Common myeloid progenitor, CD34-positive (primary cell): ENCODE measurements at regions not wholly inside any gene's neighbourhood (a gene's known extent, or its start where the extent isn't known, plus 50 kb on each side); places are given as distances from the start of the nearest gene placed in this dataset.

Experiments used
- CTCF ChIA-PET: fragments of 350-600 bp; sonication (Branson Sonifier 250); formaldehyde crosslinking; loops from one replicate; lab custom pipeline; 2021; ENCODE audit warnings: antibody characterized with exemption; lab: Charles Lee
- POLR2A ChIA-PET: fragments of 350-600 bp; sonication (Branson Sonifier 250); formaldehyde crosslinking; loops from one replicate; lab custom pipeline; 2021; ENCODE audit warnings: antibody characterized with exemption; lab: Charles Lee
- DNase-seq, 3 donors: peaks; one replicate each; pipeline versions ENCODE4 v3.0.0 to v3.0.0-alpha.2; 2013
- H3K27ac ChIP-seq, 2 experiments: 1 replicate in 1 of 2; 2 replicates in 1 of 2; pipeline ENCODE4 v1.7.0; 2013; ENCODE audit warnings: inconsistent platforms in 2 of 2, low read length in 2 of 2, mild to moderate bottlenecking in 2 of 2, low read depth in 1 of 2, moderate library complexity in 1 of 2; ENCODE audit not compliant: severe bottlenecking in 2 of 2, insufficient read depth in 1 of 2, poor library complexity in 1 of 2
- H3K27me3 ChIP-seq, 5 experiments: replicated peaks in 2 of 5; 1 replicate in 3 of 5; 2 replicates in 2 of 5; pipeline versions ENCODE4 v1.6.1 to v1.7.0; 2013; ENCODE audit warnings: low read length in 4 of 5, mild to moderate bottlenecking in 2 of 5, moderate library complexity in 2 of 5, inconsistent platforms in 1 of 5; ENCODE audit not compliant: insufficient read depth in 5 of 5, control insufficient read depth in 4 of 5
- H3K36me3 ChIP-seq, 4 experiments: 1 replicate in 2 of 4; 2 replicates in 2 of 4; pipeline versions ENCODE4 v1.6.1 to v1.7.0; 2013; ENCODE audit warnings: low read length in 3 of 4, control low read depth in 1 of 4, mild to moderate bottlenecking in 1 of 4; ENCODE audit not compliant: control insufficient read depth in 4 of 4, insufficient read depth in 4 of 4
- H3K4me1 ChIP-seq, 4 experiments: 1 replicate in 3 of 4; 2 replicates in 1 of 4; pipeline versions ENCODE4 v1.6.1 to v1.7.1; 2013; ENCODE audit warnings: low read length in 3 of 4, mild to moderate bottlenecking in 3 of 4, control low read depth in 1 of 4, inconsistent platforms in 1 of 4, moderate library complexity in 1 of 4; ENCODE audit not compliant: control insufficient read depth in 4 of 4, insufficient read depth in 4 of 4; ENCODE audit errors: control extremely low read depth in 1 of 4
- H3K4me3 ChIP-seq, 7 experiments: 1 replicate in 4 of 7; 2 replicates in 3 of 7; pipeline versions ENCODE4 v1.5.1 to v1.7.0; 2013; ENCODE audit warnings: mild to moderate bottlenecking in 7 of 7, low read length in 6 of 7, moderate library complexity in 6 of 7, inconsistent platforms in 2 of 7, low read depth in 2 of 7, control low read depth in 1 of 7; ENCODE audit not compliant: insufficient read depth in 4 of 7, control insufficient read depth in 1 of 7; ENCODE audit errors: extremely low read depth in 1 of 7
- H3K9me3 ChIP-seq, 5 experiments: 1 replicate in 4 of 5; 2 replicates in 1 of 5; pipeline versions ENCODE4 v1.6.1 to v1.7.1; 2013; ENCODE audit warnings: low read length in 4 of 5, mild to moderate bottlenecking in 2 of 5, inconsistent platforms in 1 of 5, low read depth in 1 of 5, moderate library complexity in 1 of 5; ENCODE audit not compliant: control insufficient read depth in 4 of 5, insufficient read depth in 2 of 5; ENCODE audit errors: control extremely low read depth in 1 of 5
- WGBS: methylation state at CpG from one replicate; pipeline ENCODE4 v1.1.5; 2013; ENCODE audit not compliant: insufficient coverage; 5-methylcytosine and 5-hydroxymethylcytosine counted together

GRCh38 chr10:78362406-78363022 lies 328.9 kb downstream of the RPS24 start:
- POLR2A ChIA-PET: interaction anchor here (1.1 kb wide), 1 partner anchor 35 kb away, joined by 3 read pairs; no protein-coding TSS in a partner anchor
- Histone ChIP-seq H3K27me3 (peaks cover 0 to 4% (median 0%) of the 10 kb centered on the region in 5 experiments), H3K4me1 (peaks cover 2 to 25% (median 18%) of the 10 kb centered on the region in 4 experiments), H3K9me3 (no peaks in the 10 kb centered on the region), H3K4me3 (peak overlapping the region in 2 of 7 experiments; percentile 10 to 44), H3K36me3 (no peaks in the 10 kb centered on the region), H3K27ac (no peak overlapping the region)
- peak; percentile 37 to 83 (median 75) for DNase-seq
- 38% methylated on average over 8 of the region's 10 CpGs for WGBS
- CTCF ChIA-PET: interaction anchor here (0.9 to 1.5 kb wide), 4 partner anchors 9 to 37 kb away, joined by 3 to 4 read pairs (median 4); no protein-coding TSS in a partner anchor

GRCh38 chr10:78363190-78363589 lies 329.5 kb downstream of the RPS24 start:
- Histone ChIP-seq H3K36me3 (no peaks in the 10 kb centered on the region), H3K4me1 (peaks cover 2 to 25% (median 18%) of the 10 kb centered on the region in 4 experiments), H3K27me3 (peaks cover 0 to 4% (median 0%) of the 10 kb centered on the region in 5 experiments), H3K9me3 (no peaks in the 10 kb centered on the region), H3K27ac (no peak overlapping the region), H3K4me3 (no peak overlapping the region)
- POLR2A ChIA-PET: no interaction called here
- DNase-seq: no peak
- CTCF ChIA-PET: interaction anchor here (0.9 to 1.5 kb wide), 3 partner anchors 9 to 36 kb away, joined by 3 to 4 read pairs (median 3); no protein-coding TSS in a partner anchor
- 100% methylated on average over 3 of the region's 4 CpGs for WGBS

GRCh38 chr10:78365694-78366093 lies 332.0 kb downstream of the RPS24 start:
- CTCF ChIA-PET: no interaction called here
- WGBS: 100% methylated on average over 3 of the region's 4 CpGs
- no peak for DNase-seq

GRCh38 chr10:78366663-78367411 lies 333.2 kb downstream of the RPS24 start:
- DNase-seq: no peak
- no peaks in the 10 kb centered on the region for H3K9me3 ChIP-seq
- no peak overlapping the region for H3K27ac ChIP-seq
- H3K4me3 ChIP-seq: no peak overlapping the region
- peaks cover 0 to 5% (median 0%) of the 10 kb centered on the region in 5 experiments for H3K27me3 ChIP-seq
- ChIA-PET CTCF (no interaction called here), POLR2A (no interaction called here)
- H3K36me3 ChIP-seq: no peaks in the 10 kb centered on the region
- WGBS: 90% methylated on average over 15 of the region's 15 CpGs
- peaks cover 2 to 12% (median 10%) of the 10 kb centered on the region in 4 experiments for H3K4me1 ChIP-seq

More at GRCh38 chr10:78365694-78366093, 332.0 kb downstream of the RPS24 start:
- no peak overlapping the region for H3K4me3 ChIP-seq
- POLR2A ChIA-PET: interaction anchor here (0.6 kb wide), 1 partner anchor 8 kb away, joined by 3 read pairs; no protein-coding TSS in a partner anchor
- no peaks in the 10 kb centered on the region for H3K9me3 ChIP-seq
- H3K36me3 ChIP-seq: no peaks in the 10 kb centered on the region
- no peak overlapping the region for H3K27ac ChIP-seq
- H3K27me3 ChIP-seq: peaks cover 0 to 5% (median 0%) of the 10 kb centered on the region in 5 experiments
- peaks cover 2 to 23% (median 17%) of the 10 kb centered on the region in 4 experiments for H3K4me1 ChIP-seq

- H3K36me3 ChIP-seq: no peaks in the 10 kb centered on the region
- no peak overlapping the region for H3K4me3 ChIP-seq
- H3K27me3 ChIP-seq: peaks cover 0 to 5% (median 0%) of the 10 kb centered on the region in 5 experiments
- ChIA-PET CTCF (no interaction called here), POLR2A (no interaction called here)
- peaks cover 0 to 3% (median under 1%) of the 10 kb centered on the region in 4 experiments for H3K4me1 ChIP-seq
- no peak for DNase-seq
- WGBS: 72% methylated on average over 2 of the region's 2 CpGs
- no peaks in the 10 kb centered on the region for H3K9me3 ChIP-seq
- H3K27ac ChIP-seq: no peak overlapping the region
Measured at GRCh38 chr10:78367751-78368150, 334.1 kb downstream of the RPS24 start.

- no peaks in the 10 kb centered on the region for H3K4me1 ChIP-seq
- DNase-seq: no peak
- H3K9me3 ChIP-seq: no peaks in the 10 kb centered on the region
- H3K36me3 ChIP-seq: no peaks in the 10 kb centered on the region
- peaks cover 0 to 4% (median 0%) of the 10 kb centered on the region in 5 experiments for H3K27me3 ChIP-seq
- H3K4me3 ChIP-seq: no peak overlapping the region
- POLR2A ChIA-PET: no interaction called here
- CTCF ChIA-PET: interaction anchor here (1.8 to 2.3 kb wide), 2 partner anchors 9 to 10 kb away, joined by 4 to 11 read pairs; no protein-coding TSS in a partner anchor
- no peak overlapping the region for H3K27ac ChIP-seq
- 98% methylated on average over 4 of the region's 4 CpGs for WGBS
Measured at GRCh38 chr10:78371136-78371535, 337.5 kb downstream of the RPS24 start.
